Panc1 (cell line): ENCODE measurements at regions not wholly inside any gene's neighbourhood (a gene's known extent, or its start where the extent isn't known, plus 50 kb on each side); places are given as distances from the start of the nearest gene placed in this dataset.

Source experiments
- POLR2AphosphoS5 ChIP-seq: IDR thresholded peaks from 2 replicates; pipeline ENCODE4 v1.6.1; 2012; ENCODE audit warnings: mild to moderate bottlenecking, low read depth, low read length, moderate library complexity
- SIN3A ChIP-seq: IDR thresholded peaks from 2 replicates; pipeline ENCODE4 v1.6.1; 2012; ENCODE audit warnings: low read depth, mild to moderate bottlenecking, low read length, moderate library complexity, borderline replicate concordance; ENCODE audit not compliant: insufficient read depth
- TCF7L2 ChIP-seq: IDR thresholded peaks from 2 replicates; pipeline ENCODE4 v1.6.1; 2011; ENCODE audit warnings: mild to moderate bottlenecking, low read depth, low read length, inconsistent platforms
- TF ChIP-seq, protein P1 (sequence below): fragments of 450-650 bp; IDR thresholded peaks from 2 replicates; pipeline ENCODE4 v1.5.1; 2017; ENCODE audit warnings: mild to moderate bottlenecking
- TF ChIP-seq, protein P2 (sequence below), 2 experiments: IDR thresholded peaks; 2 replicates each; pipeline ENCODE4 v1.6.1; 2011 to 2012; ENCODE audit warnings: low read depth in 2 of 2, control low read depth in 1 of 2, low read length in 1 of 2, mild to moderate bottlenecking in 1 of 2, moderate library complexity in 1 of 2; ENCODE audit not compliant: insufficient read depth in 1 of 2

DNA sequence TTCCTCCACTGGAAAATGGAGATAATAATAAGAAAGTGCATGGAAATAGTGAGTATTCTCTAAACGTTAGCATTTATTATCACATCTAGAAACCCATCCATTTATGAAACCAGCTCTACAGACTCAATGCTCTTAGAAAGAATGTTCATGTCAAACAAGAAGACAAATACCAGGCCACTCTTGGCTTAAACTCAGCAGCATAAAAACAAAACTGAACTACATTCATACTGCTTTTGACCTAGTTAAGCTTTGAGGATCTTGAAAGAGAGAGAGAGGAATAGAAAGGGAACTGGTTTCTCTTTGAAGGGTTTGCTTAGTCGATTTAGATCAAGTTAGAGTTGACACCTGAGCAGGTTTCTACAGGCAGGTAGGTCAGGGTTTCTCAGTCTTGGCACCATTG is 332.9 kb upstream of the PRKCQ start:
- TF ChIP-seq SIN3A (no peak), TCF7L2 (no peak), POLR2AphosphoS5 (no peak)
- TF ChIP-seq, protein P1, sequence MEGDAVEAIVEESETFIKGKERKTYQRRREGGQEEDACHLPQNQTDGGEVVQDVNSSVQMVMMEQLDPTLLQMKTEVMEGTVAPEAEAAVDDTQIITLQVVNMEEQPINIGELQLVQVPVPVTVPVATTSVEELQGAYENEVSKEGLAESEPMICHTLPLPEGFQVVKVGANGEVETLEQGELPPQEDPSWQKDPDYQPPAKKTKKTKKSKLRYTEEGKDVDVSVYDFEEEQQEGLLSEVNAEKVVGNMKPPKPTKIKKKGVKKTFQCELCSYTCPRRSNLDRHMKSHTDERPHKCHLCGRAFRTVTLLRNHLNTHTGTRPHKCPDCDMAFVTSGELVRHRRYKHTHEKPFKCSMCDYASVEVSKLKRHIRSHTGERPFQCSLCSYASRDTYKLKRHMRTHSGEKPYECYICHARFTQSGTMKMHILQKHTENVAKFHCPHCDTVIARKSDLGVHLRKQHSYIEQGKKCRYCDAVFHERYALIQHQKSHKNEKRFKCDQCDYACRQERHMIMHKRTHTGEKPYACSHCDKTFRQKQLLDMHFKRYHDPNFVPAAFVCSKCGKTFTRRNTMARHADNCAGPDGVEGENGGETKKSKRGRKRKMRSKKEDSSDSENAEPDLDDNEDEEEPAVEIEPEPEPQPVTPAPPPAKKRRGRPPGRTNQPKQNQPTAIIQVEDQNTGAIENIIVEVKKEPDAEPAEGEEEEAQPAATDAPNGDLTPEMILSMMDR: no peak
- TF ChIP-seq, protein P2, sequence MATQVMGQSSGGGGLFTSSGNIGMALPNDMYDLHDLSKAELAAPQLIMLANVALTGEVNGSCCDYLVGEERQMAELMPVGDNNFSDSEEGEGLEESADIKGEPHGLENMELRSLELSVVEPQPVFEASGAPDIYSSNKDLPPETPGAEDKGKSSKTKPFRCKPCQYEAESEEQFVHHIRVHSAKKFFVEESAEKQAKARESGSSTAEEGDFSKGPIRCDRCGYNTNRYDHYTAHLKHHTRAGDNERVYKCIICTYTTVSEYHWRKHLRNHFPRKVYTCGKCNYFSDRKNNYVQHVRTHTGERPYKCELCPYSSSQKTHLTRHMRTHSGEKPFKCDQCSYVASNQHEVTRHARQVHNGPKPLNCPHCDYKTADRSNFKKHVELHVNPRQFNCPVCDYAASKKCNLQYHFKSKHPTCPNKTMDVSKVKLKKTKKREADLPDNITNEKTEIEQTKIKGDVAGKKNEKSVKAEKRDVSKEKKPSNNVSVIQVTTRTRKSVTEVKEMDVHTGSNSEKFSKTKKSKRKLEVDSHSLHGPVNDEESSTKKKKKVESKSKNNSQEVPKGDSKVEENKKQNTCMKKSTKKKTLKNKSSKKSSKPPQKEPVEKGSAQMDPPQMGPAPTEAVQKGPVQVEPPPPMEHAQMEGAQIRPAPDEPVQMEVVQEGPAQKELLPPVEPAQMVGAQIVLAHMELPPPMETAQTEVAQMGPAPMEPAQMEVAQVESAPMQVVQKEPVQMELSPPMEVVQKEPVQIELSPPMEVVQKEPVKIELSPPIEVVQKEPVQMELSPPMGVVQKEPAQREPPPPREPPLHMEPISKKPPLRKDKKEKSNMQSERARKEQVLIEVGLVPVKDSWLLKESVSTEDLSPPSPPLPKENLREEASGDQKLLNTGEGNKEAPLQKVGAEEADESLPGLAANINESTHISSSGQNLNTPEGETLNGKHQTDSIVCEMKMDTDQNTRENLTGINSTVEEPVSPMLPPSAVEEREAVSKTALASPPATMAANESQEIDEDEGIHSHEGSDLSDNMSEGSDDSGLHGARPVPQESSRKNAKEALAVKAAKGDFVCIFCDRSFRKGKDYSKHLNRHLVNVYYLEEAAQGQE (IDR thresholded peaks at IDR 0.05; ENCODE audit: insufficient read depth in 1 of 2, low read depth in 2 of 2, low read length in 1 of 2): no peak
